BE2C (cell line): ENCODE measurements at regions not wholly inside any gene's neighbourhood (a gene's known extent, or its start where the extent isn't known, plus 50 kb on each side); places are given as distances from the start of the nearest gene placed in this dataset.

ENCODE experiments used
- DNase-seq: peaks from one replicate; pipeline ENCODE4 v3.0.0-alpha.2; 2020
- H3K27me3 ChIP-seq: fragments of 250-450 bp; sonication (Bioruptor Pico); 2 replicates; pipeline ENCODE4 v1.5.1; 2020; ENCODE audit warnings: mild to moderate bottlenecking
- H3K36me3 ChIP-seq: fragments of 250-450 bp; sonication (Bioruptor Pico); 2 replicates; pipeline ENCODE4 v1.5.1; 2020; ENCODE audit warnings: mild to moderate bottlenecking
- H3K4me1 ChIP-seq: fragments of 250-450 bp; sonication (Bioruptor Pico); 2 replicates; pipeline ENCODE4 v1.5.1; 2020
- H3K4me3 ChIP-seq: 2 replicates; pipeline ENCODE4 v1.5.1; 2011; ENCODE audit warnings: low read depth, low read length
- H3K9me3 ChIP-seq: fragments of 250-450 bp; sonication (Bioruptor Pico); 2 replicates; pipeline ENCODE4 v1.5.1; 2020
- TF ChIP-seq, protein P1 (sequence below): IDR thresholded peaks from 2 replicates; pipeline ENCODE4 v1.5.1; 2012; ENCODE audit warnings: mild to moderate bottlenecking, low read depth, low read length

GRCh38 chr12:24134092-24134491, 184.6 kb upstream of the SOX5 start:
- no peak for DNase-seq
- no peak overlapping the region for H3K4me3 ChIP-seq
- H3K9me3 ChIP-seq, result no peaks in the 10 kb centered on the region
- H3K36me3 ChIP-seq, result no peaks in the 10 kb centered on the region
- no peaks in the 10 kb centered on the region for H3K4me1 ChIP-seq
- TF ChIP-seq, protein P1, sequence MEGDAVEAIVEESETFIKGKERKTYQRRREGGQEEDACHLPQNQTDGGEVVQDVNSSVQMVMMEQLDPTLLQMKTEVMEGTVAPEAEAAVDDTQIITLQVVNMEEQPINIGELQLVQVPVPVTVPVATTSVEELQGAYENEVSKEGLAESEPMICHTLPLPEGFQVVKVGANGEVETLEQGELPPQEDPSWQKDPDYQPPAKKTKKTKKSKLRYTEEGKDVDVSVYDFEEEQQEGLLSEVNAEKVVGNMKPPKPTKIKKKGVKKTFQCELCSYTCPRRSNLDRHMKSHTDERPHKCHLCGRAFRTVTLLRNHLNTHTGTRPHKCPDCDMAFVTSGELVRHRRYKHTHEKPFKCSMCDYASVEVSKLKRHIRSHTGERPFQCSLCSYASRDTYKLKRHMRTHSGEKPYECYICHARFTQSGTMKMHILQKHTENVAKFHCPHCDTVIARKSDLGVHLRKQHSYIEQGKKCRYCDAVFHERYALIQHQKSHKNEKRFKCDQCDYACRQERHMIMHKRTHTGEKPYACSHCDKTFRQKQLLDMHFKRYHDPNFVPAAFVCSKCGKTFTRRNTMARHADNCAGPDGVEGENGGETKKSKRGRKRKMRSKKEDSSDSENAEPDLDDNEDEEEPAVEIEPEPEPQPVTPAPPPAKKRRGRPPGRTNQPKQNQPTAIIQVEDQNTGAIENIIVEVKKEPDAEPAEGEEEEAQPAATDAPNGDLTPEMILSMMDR, result no peak
- H3K27me3 ChIP-seq, result no peaks in the 10 kb centered on the region

GRCh38 chr12:24133384-24133783, 183.9 kb upstream of the SOX5 start:
- H3K9me3 ChIP-seq, result no peaks in the 10 kb centered on the region
- no peak overlapping the region for H3K4me3 ChIP-seq
- no peak for DNase-seq
- TF ChIP-seq, protein P1, result no peak
- no peaks in the 10 kb centered on the region for H3K27me3 ChIP-seq
- no peaks in the 10 kb centered on the region for H3K36me3 ChIP-seq
- H3K4me1 ChIP-seq, result no peaks in the 10 kb centered on the region

GRCh38 chr12:24127919-24128721, 178.7 kb upstream of the SOX5 start:
- no peaks in the 10 kb centered on the region for H3K27me3 ChIP-seq
- TF ChIP-seq, protein P1, result no peak
- no peaks in the 10 kb centered on the region for H3K4me1 ChIP-seq

GRCh38 chr12:24125280-24125679, 175.8 kb upstream of the SOX5 start:
- no peak for DNase-seq
- Histone ChIP-seq H3K36me3 (no peaks in the 10 kb centered on the region), H3K4me3 (no peak overlapping the region), H3K27me3 (no peaks in the 10 kb centered on the region), H3K4me1 (no peaks in the 10 kb centered on the region), H3K9me3 (no peaks in the 10 kb centered on the region)
- TF ChIP-seq, protein P1, result no peak

More at GRCh38 chr12:24127919-24128721, 178.7 kb upstream of the SOX5 start:
- Histone ChIP-seq H3K9me3 (no peaks in the 10 kb centered on the region), H3K4me3 (no peak overlapping the region), H3K36me3 (no peaks in the 10 kb centered on the region)
- DNase-seq, result no peak

DNA sequence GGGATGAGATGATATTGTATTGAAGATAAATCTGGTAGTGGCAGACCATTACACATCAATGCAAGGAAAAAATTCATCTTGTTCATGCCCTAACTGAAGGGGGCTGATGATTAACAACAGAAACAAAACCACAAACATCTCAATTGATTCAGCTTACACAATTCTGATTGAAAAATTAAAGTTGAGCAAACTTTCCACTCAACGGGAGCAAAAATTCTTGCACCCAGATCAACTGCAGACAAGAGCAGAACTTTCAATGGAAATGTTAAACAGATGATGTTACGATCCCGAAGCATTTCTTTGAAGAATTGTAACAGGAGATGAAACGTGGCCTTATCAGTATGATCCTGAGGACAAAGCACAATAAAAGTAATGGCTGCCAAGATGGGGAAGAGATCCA, 172.4 kb upstream of the SOX5 start:
- DNase-seq, result no peak
- no peak overlapping the region for H3K4me3 ChIP-seq
- no peaks in the 10 kb centered on the region for H3K9me3 ChIP-seq
- no peaks in the 10 kb centered on the region for H3K27me3 ChIP-seq
- no peaks in the 10 kb centered on the region for H3K36me3 ChIP-seq
- H3K4me1 ChIP-seq, result no peaks in the 10 kb centered on the region
- TF ChIP-seq, protein P1, result no peak

DNA sequence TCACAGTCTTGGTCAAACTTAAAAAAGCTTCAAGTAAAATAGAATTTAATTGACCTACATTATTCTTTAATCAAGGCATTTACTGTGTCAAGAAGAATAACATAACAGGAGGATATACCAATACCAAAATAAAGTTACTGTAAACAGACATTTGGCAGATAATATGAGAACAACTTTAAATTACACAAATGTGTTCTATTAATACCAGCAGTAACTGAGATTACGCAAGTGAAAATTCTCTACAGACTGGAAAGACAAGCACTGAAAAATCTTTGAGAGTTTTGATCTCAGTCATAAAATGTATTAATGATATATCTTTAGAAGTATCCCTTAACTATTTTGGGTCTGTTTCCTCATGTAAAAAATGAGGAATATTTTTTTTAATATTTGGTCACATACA, 169.2 kb upstream of the SOX5 start:
- Histone ChIP-seq H3K36me3 (no peaks in the 10 kb centered on the region), H3K4me1 (no peaks in the 10 kb centered on the region), H3K27me3 (no peaks in the 10 kb centered on the region), H3K9me3 (no peaks in the 10 kb centered on the region), H3K4me3 (no peak overlapping the region)
- DNase-seq, result no peak
- TF ChIP-seq, protein P1, result no peak
